ENCODE measurements at regions not wholly inside any gene's neighbourhood (a gene's known extent, or its start where the extent isn't known, plus 50 kb on each side); places are given as distances from the start of the nearest gene placed in this dataset.

GRCh38 chr14:40099316-40099715, 667.1 kb upstream of the FBXO33 start:
- Histone ChIP-seq H3K36me3 (ENCODE audit: insufficient read depth, low read length) (no peaks in the 10 kb centered on the region), H3K27me3 (ENCODE audit: insufficient read depth, low read length) (no peaks in the 10 kb centered on the region), H3K4me3 (ENCODE audit: low read length in 2 of 2) (no peak overlapping the region), H3K27ac (ENCODE audit: low read depth, low read length) (no peak overlapping the region), H3K9me3 (ENCODE audit: control insufficient read depth in 1 of 2, low read length in 2 of 2) (no peaks in the 10 kb centered on the region), H3K4me1 (ENCODE audit: insufficient read depth, low read length) (no peaks in the 10 kb centered on the region)
- Mint-ChIP-seq H3K36me3 (no peaks in the 10 kb centered on the region), H3K27ac (no peak overlapping the region), H3K27me3 (no peaks in the 10 kb centered on the region), H3K4me1 (no peaks in the 10 kb centered on the region), H3K9me3 (peaks cover 0 to 17% (median 9%) of the 10 kb centered on the region in 8 donors), H3K4me3 (no peak overlapping the region)
- DNase-seq = no peak
- intact Hi-C loops (cut with micrococcal nuclease) = no loop called here
- POLR2A ChIA-PET (ENCODE audit: partially characterized antibody) = no interaction called here
- CTCF ChIA-PET (ENCODE audit: partially characterized antibody) = no interaction called here

GRCh38 chr14:40098468-40098867, 666.2 kb upstream of the FBXO33 start:
- intact Hi-C loops (cut with micrococcal nuclease) = no loop called here

GRCh38 chr14:40096968-40097367, 664.7 kb upstream of the FBXO33 start:
- H3K4me1 Mint-ChIP-seq = no peaks in the 10 kb centered on the region
- H3K36me3 Mint-ChIP-seq = no peaks in the 10 kb centered on the region
- Histone ChIP-seq H3K27ac (ENCODE audit: low read depth, low read length) (no peak overlapping the region), H3K4me3 (ENCODE audit: low read length in 2 of 2) (no peak overlapping the region), H3K36me3 (ENCODE audit: insufficient read depth, low read length) (no peaks in the 10 kb centered on the region), H3K4me1 (ENCODE audit: insufficient read depth, low read length) (no peaks in the 10 kb centered on the region), H3K27me3 (ENCODE audit: insufficient read depth, low read length) (no peaks in the 10 kb centered on the region), H3K9me3 (ENCODE audit: control insufficient read depth in 1 of 2, low read length in 2 of 2) (no peaks in the 10 kb centered on the region)
- ChIA-PET POLR2A (ENCODE audit: partially characterized antibody) (no interaction called here), CTCF (ENCODE audit: partially characterized antibody) (no interaction called here)
- no peak for DNase-seq
- H3K9me3 Mint-ChIP-seq = peaks cover 0 to 10% (median 4%) of the 10 kb centered on the region in 8 donors
- no peak overlapping the region for H3K27ac Mint-ChIP-seq
- H3K4me3 Mint-ChIP-seq = no peak overlapping the region
- intact Hi-C loops (cut with micrococcal nuclease) = no loop called here
- no peaks in the 10 kb centered on the region for H3K27me3 Mint-ChIP-seq

More at GRCh38 chr14:40098468-40098867, 666.2 kb upstream of the FBXO33 start:
- no peaks in the 10 kb centered on the region for H3K36me3 ChIP-seq (ENCODE audit: insufficient read depth, low read length)
- ChIA-PET POLR2A (ENCODE audit: partially characterized antibody) (no interaction called here), CTCF (ENCODE audit: partially characterized antibody) (no interaction called here)
- Mint-ChIP-seq H3K9me3 (peaks cover 0 to 13% (median 5%) of the 10 kb centered on the region in 8 donors), H3K4me1 (no peaks in the 10 kb centered on the region), H3K27ac (no peak overlapping the region), H3K4me3 (no peak overlapping the region), H3K36me3 (no peaks in the 10 kb centered on the region), H3K27me3 (no peaks in the 10 kb centered on the region)
- H3K27ac ChIP-seq (ENCODE audit: low read depth, low read length) = no peak overlapping the region
- no peak overlapping the region for H3K4me3 ChIP-seq (ENCODE audit: low read length in 2 of 2)
- H3K9me3 ChIP-seq (ENCODE audit: control insufficient read depth in 1 of 2, low read length in 2 of 2) = no peaks in the 10 kb centered on the region
- no peaks in the 10 kb centered on the region for H3K4me1 ChIP-seq (ENCODE audit: insufficient read depth, low read length)
- H3K27me3 ChIP-seq (ENCODE audit: insufficient read depth, low read length) = no peaks in the 10 kb centered on the region
- DNase-seq = no peak

GRCh38 chr14:40093800-40094199, 661.6 kb upstream of the FBXO33 start:
- no peaks in the 10 kb centered on the region for H3K27me3 ChIP-seq (ENCODE audit: insufficient read depth, low read length)
- no peak overlapping the region for H3K27ac ChIP-seq (ENCODE audit: low read depth, low read length)
- no peak overlapping the region for H3K27ac Mint-ChIP-seq
- no peaks in the 10 kb centered on the region for H3K27me3 Mint-ChIP-seq
- H3K9me3 ChIP-seq (ENCODE audit: control insufficient read depth in 1 of 2, low read length in 2 of 2) = no peaks in the 10 kb centered on the region
- no peak overlapping the region for H3K4me3 Mint-ChIP-seq
- intact Hi-C loops (cut with micrococcal nuclease) = no loop called here
- POLR2A ChIA-PET (ENCODE audit: partially characterized antibody) = no interaction called here
- CTCF ChIA-PET (ENCODE audit: partially characterized antibody) = no interaction called here
- no peaks in the 10 kb centered on the region for H3K36me3 ChIP-seq (ENCODE audit: insufficient read depth, low read length)
- peaks cover 0 to 16% (median 4%) of the 10 kb centered on the region in 8 donors for H3K9me3 Mint-ChIP-seq
- H3K36me3 Mint-ChIP-seq = no peaks in the 10 kb centered on the region
- H3K4me1 ChIP-seq (ENCODE audit: insufficient read depth, low read length) = no peaks in the 10 kb centered on the region
- no peak for DNase-seq
- no peak overlapping the region for H3K4me3 ChIP-seq (ENCODE audit: low read length in 2 of 2)
- no peaks in the 10 kb centered on the region for H3K4me1 Mint-ChIP-seq

GRCh38 chr14:40074169-40074568, 641.9 kb upstream of the FBXO33 start:
- peaks cover 2 to 11% (median 6%) of the 10 kb centered on the region in 8 donors for H3K9me3 Mint-ChIP-seq
- H3K27me3 Mint-ChIP-seq = no peaks in the 10 kb centered on the region
- peak in 1 of 5 donors; percentile 31 for DNase-seq
- CTCF ChIA-PET (ENCODE audit: partially characterized antibody) = no interaction called here
- no peak overlapping the region for H3K27ac ChIP-seq (ENCODE audit: low read depth, low read length)
- H3K36me3 ChIP-seq (ENCODE audit: insufficient read depth, low read length) = no peaks in the 10 kb centered on the region
- intact Hi-C loops (cut with micrococcal nuclease) = no loop called here
- H3K4me3 ChIP-seq (ENCODE audit: low read length in 2 of 2) = no peak overlapping the region
- no peaks in the 10 kb centered on the region for H3K9me3 ChIP-seq (ENCODE audit: control insufficient read depth in 1 of 2, low read length in 2 of 2)
- POLR2A ChIA-PET (ENCODE audit: partially characterized antibody) = no interaction called here
- no peaks in the 10 kb centered on the region for H3K36me3 Mint-ChIP-seq
- no peak overlapping the region for H3K27ac Mint-ChIP-seq
- no peaks in the 10 kb centered on the region for H3K4me1 Mint-ChIP-seq
- H3K4me1 ChIP-seq (ENCODE audit: insufficient read depth, low read length) = no peaks in the 10 kb centered on the region
- no peaks in the 10 kb centered on the region for H3K27me3 ChIP-seq (ENCODE audit: insufficient read depth, low read length)
- H3K4me3 Mint-ChIP-seq = no peak overlapping the region

GRCh38 chr14:40072175-40072574, 639.9 kb upstream of the FBXO33 start:
- no peak overlapping the region for H3K27ac ChIP-seq (ENCODE audit: low read depth, low read length)
- DNase-seq = no peak
- ChIA-PET CTCF (ENCODE audit: partially characterized antibody) (no interaction called here), POLR2A (ENCODE audit: partially characterized antibody) (no interaction called here)
- H3K9me3 ChIP-seq (ENCODE audit: control insufficient read depth in 1 of 2, low read length in 2 of 2) = no peaks in the 10 kb centered on the region
- H3K4me3 ChIP-seq (ENCODE audit: low read length in 2 of 2) = no peak overlapping the region
- H3K4me1 ChIP-seq (ENCODE audit: insufficient read depth, low read length) = no peaks in the 10 kb centered on the region
- H3K36me3 ChIP-seq (ENCODE audit: insufficient read depth, low read length) = no peaks in the 10 kb centered on the region
- no peaks in the 10 kb centered on the region for H3K27me3 ChIP-seq (ENCODE audit: insufficient read depth, low read length)
- Mint-ChIP-seq H3K9me3 (peaks cover 2 to 11% (median 6%) of the 10 kb centered on the region in 8 donors), H3K36me3 (no peaks in the 10 kb centered on the region), H3K27ac (no peak overlapping the region), H3K27me3 (no peaks in the 10 kb centered on the region), H3K4me1 (no peaks in the 10 kb centered on the region), H3K4me3 (no peak overlapping the region)
- intact Hi-C loops (cut with micrococcal nuclease) = no loop called here

GRCh38 chr14:40058901-40059897, 627.0 kb upstream of the FBXO33 start:
- Histone ChIP-seq H3K27ac (ENCODE audit: low read depth, low read length) (no peak overlapping the region), H3K4me1 (ENCODE audit: insufficient read depth, low read length) (no peaks in the 10 kb centered on the region), H3K4me3 (ENCODE audit: low read length in 2 of 2) (no peak overlapping the region), H3K27me3 (ENCODE audit: insufficient read depth, low read length) (no peaks in the 10 kb centered on the region), H3K36me3 (ENCODE audit: insufficient read depth, low read length) (no peaks in the 10 kb centered on the region), H3K9me3 (ENCODE audit: control insufficient read depth in 1 of 2, low read length in 2 of 2) (no peaks in the 10 kb centered on the region)
- Mint-ChIP-seq H3K9me3 (peaks cover 0 to 10% (median 2%) of the 10 kb centered on the region in 8 donors), H3K27me3 (no peaks in the 10 kb centered on the region), H3K4me1 (no peaks in the 10 kb centered on the region), H3K27ac (no peak overlapping the region), H3K36me3 (no peaks in the 10 kb centered on the region), H3K4me3 (no peak overlapping the region)
- ChIA-PET POLR2A (ENCODE audit: partially characterized antibody) (no interaction called here), CTCF (ENCODE audit: partially characterized antibody) (no interaction called here)
- DNase-seq = no peak
- intact Hi-C loops (cut with micrococcal nuclease) = no loop called here

All from CD4-positive, alpha-beta memory T cell (primary cell).